HG03066 (cell line): ENCODE measurements at regions not wholly inside any gene's neighbourhood (a gene's known extent, or its start where the extent isn't known, plus 50 kb on each side); places are given as distances from the start of the nearest gene placed in this dataset.

Source experiments
- ATAC-seq: cut with Tn5 transposase; IDR thresholded peaks from one replicate; pipeline ENCODE4 v1.9.1; 2021; ENCODE audit warnings: low read depth; ENCODE audit not compliant: unreplicated experiment

- ATAC-seq, result no peak
Observed at GRCh38 chrX:98501426-98501825, 1617.7 kb downstream of the RPA4 start.

GRCh38 chrX:98506907-98507306 lies 1623.2 kb downstream of the RPA4 start:
- ATAC-seq, result no peak

- ATAC-seq, result no peak
Observed at GRCh38 chrX:98514032-98514431, 1630.3 kb downstream of the RPA4 start.

GRCh38 chrX:98516120-98516519 lies 1632.4 kb downstream of the RPA4 start:
- ATAC-seq, result no peak

- no peak for ATAC-seq
Observed at GRCh38 chrX:98523026-98523425, 1639.3 kb downstream of the RPA4 start.

- no peak for ATAC-seq
Observed at GRCh38 chrX:98523521-98523920, 1639.8 kb downstream of the RPA4 start.

GRCh38 chrX:98548519-98548918 lies 1664.8 kb downstream of the RPA4 start:
- ATAC-seq, result no peak

- no peak for ATAC-seq
Observed at GRCh38 chrX:98568795-98569194, 1685.1 kb downstream of the RPA4 start.

- no peak for ATAC-seq
Observed at GRCh38 chrX:98605941-98606340, 1722.2 kb downstream of the RPA4 start.

GRCh38 chrX:98607739-98608138 lies 1724.0 kb downstream of the RPA4 start:
- ATAC-seq, result no peak

GRCh38 chrX:98627645-98628044 lies 1743.9 kb downstream of the RPA4 start:
- ATAC-seq, result no peak

- no peak for ATAC-seq
Observed at GRCh38 chrX:98637451-98637850, 1753.7 kb downstream of the RPA4 start.

GRCh38 chrX:98646351-98646750 lies 1762.6 kb downstream of the RPA4 start:
- ATAC-seq, result no peak

GRCh38 chrX:98654565-98654964 lies 1755.5 kb downstream of the PCDH19 start:
- ATAC-seq, result no peak
